ENCODE measurements at regions not wholly inside any gene's neighbourhood (a gene's known extent, or its start where the extent isn't known, plus 50 kb on each side); places are given as distances from the start of the nearest gene placed in this dataset.

DNA sequence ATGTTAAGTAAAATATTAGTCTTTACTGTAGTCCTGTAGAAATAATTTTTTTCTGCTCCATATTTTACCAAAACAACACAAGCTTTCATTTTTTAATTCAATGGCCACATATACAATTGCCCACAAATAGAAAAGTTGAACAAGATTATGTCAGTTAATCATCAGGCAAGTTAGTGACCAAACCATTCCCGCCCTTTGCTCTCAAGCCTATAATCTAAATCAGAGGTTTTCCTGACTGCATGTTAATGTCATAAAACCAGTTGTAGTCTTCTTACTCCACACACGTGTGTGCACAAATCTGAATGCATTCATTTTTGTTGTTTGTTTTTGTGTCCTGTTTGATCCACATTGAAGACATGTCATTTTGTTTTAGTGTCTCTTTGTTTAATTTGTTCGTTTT, 1357.7 kb upstream of the GJE1 start:
- TF ChIP-seq, protein P1, sequence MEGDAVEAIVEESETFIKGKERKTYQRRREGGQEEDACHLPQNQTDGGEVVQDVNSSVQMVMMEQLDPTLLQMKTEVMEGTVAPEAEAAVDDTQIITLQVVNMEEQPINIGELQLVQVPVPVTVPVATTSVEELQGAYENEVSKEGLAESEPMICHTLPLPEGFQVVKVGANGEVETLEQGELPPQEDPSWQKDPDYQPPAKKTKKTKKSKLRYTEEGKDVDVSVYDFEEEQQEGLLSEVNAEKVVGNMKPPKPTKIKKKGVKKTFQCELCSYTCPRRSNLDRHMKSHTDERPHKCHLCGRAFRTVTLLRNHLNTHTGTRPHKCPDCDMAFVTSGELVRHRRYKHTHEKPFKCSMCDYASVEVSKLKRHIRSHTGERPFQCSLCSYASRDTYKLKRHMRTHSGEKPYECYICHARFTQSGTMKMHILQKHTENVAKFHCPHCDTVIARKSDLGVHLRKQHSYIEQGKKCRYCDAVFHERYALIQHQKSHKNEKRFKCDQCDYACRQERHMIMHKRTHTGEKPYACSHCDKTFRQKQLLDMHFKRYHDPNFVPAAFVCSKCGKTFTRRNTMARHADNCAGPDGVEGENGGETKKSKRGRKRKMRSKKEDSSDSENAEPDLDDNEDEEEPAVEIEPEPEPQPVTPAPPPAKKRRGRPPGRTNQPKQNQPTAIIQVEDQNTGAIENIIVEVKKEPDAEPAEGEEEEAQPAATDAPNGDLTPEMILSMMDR (conservative IDR thresholded peaks at IDR 0.05 in 1 of 2, IDR thresholded peaks at IDR 0.05 in 1 of 2; ENCODE audit: extremely low read depth in 1 of 2, insufficient read depth in 1 of 2, low read depth in 1 of 2, low read length in 2 of 2), result no peak
- no peak for TF ChIP-seq EZH2 (IDR thresholded peaks at IDR 0.05; ENCODE audit: borderline replicate concordance, low read length)

Data from mammary epithelial cell (primary cell).